ENCODE measurements at regions not wholly inside any gene's neighbourhood (a gene's known extent, or its start where the extent isn't known, plus 50 kb on each side); places are given as distances from the start of the nearest gene placed in this dataset.
"Not testable (repeated sequence)": the region's sequence is repeated elsewhere in the genome, so short reads cannot be mapped to it uniquely, and the experiment has no call there.

GRCh38 chr3:72162649-72163184 is 377.8 kb upstream of the PROK2 start:
- H3K27me3 ChIP-seq (ENCODE audit: control insufficient read depth, insufficient read depth, low read length) = no peaks in the 10 kb centered on the region
- Mint-ChIP-seq H3K9me3 (no peaks in the 10 kb centered on the region), H3K4me1 (peaks cover 0 to 6% of the 10 kb centered on the region in 2 donors), H3K36me3 (no peaks in the 10 kb centered on the region), H3K27me3 (ENCODE audit: low read depth in 2 of 2) (peaks cover 0 to 11% of the 10 kb centered on the region in 2 donors), H3K4me3 (no peak overlapping the region), H3K27ac (no peak overlapping the region)
- H3K9me3 ChIP-seq (ENCODE audit: control insufficient read depth, insufficient read depth, low read length) = no peaks in the 10 kb centered on the region
- TF ChIP-seq CTCF (IDR thresholded peaks at IDR 0.05) = no peak
- no peak overlapping the region for H3K4me3 ChIP-seq (ENCODE audit: low read length)
- no peaks in the 10 kb centered on the region for H3K36me3 ChIP-seq (ENCODE audit: control insufficient read depth, insufficient read depth, low read length)
- H3K27ac ChIP-seq (ENCODE audit: low read length) = no peak overlapping the region
- DNase-seq (no peak), ATAC-seq (no peak)
- WGBS (ENCODE audit: insufficient coverage) = 90% methylated on average over 6 of the region's 6 CpGs
- intact Hi-C loops (cut with micrococcal nuclease) = no loop called here
- peaks cover 22% of the 10 kb centered on the region for H3K4me1 ChIP-seq (ENCODE audit: control insufficient read depth, insufficient read depth, low read length)

- no peaks in the 10 kb centered on the region for H3K27me3 ChIP-seq (ENCODE audit: control insufficient read depth, insufficient read depth, low read length)
- Mint-ChIP-seq H3K4me1 (peaks cover 0 to 6% of the 10 kb centered on the region in 2 donors), H3K36me3 (no peaks in the 10 kb centered on the region), H3K4me3 (no peak overlapping the region), H3K27ac (no peak overlapping the region), H3K27me3 (ENCODE audit: low read depth in 2 of 2) (peaks cover 0 to 11% of the 10 kb centered on the region in 2 donors), H3K9me3 (no peaks in the 10 kb centered on the region)
- ATAC-seq (no peak), DNase-seq (no peak)
- intact Hi-C loops (cut with micrococcal nuclease) = no loop called here
- WGBS (ENCODE audit: insufficient coverage) = 87% methylated on average over 13 of the region's 13 CpGs
- no peak overlapping the region for H3K27ac ChIP-seq (ENCODE audit: low read length)
- H3K4me1 ChIP-seq (ENCODE audit: control insufficient read depth, insufficient read depth, low read length) = peaks cover 22% of the 10 kb centered on the region
- H3K4me3 ChIP-seq (ENCODE audit: low read length) = no peak overlapping the region
- TF ChIP-seq CTCF (IDR thresholded peaks at IDR 0.05) = no peak
- no peaks in the 10 kb centered on the region for H3K36me3 ChIP-seq (ENCODE audit: control insufficient read depth, insufficient read depth, low read length)
- no peaks in the 10 kb centered on the region for H3K9me3 ChIP-seq (ENCODE audit: control insufficient read depth, insufficient read depth, low read length)
These were observed 377.1 kb upstream of the PROK2 start for GRCh38 chr3:72161881-72162595.

- H3K4me1 Mint-ChIP-seq; H3K9me3 ChIP-seq (ENCODE audit: control insufficient read depth, insufficient read depth, low read length); H3K27me3 ChIP-seq (ENCODE audit: control insufficient read depth, insufficient read depth, low read length); H3K36me3 Mint-ChIP-seq; H3K4me3 Mint-ChIP-seq; H3K9me3 Mint-ChIP-seq; DNase-seq; H3K27ac ChIP-seq (ENCODE audit: low read length); H3K27ac Mint-ChIP-seq; ATAC-seq; intact Hi-C loops (cut with micrococcal nuclease); H3K4me3 ChIP-seq (ENCODE audit: low read length); H3K36me3 ChIP-seq (ENCODE audit: control insufficient read depth, insufficient read depth, low read length): not testable (repeated sequence)
- H3K4me1 ChIP-seq (ENCODE audit: control insufficient read depth, insufficient read depth, low read length) = peaks cover 22% of the 10 kb centered on the region
- peaks cover 0 to 11% of the 10 kb centered on the region in 2 donors for H3K27me3 Mint-ChIP-seq (ENCODE audit: low read depth in 2 of 2)
- WGBS (ENCODE audit: insufficient coverage) = 94% methylated on average over 2 of the region's 3 CpGs
These were observed 376.3 kb upstream of the PROK2 start for GRCh38 chr3:72161285-72161684.

GRCh38 chr3:72160351-72160750 is 375.4 kb upstream of the PROK2 start:
- Mint-ChIP-seq H3K9me3 (no peaks in the 10 kb centered on the region), H3K27ac (no peak overlapping the region), H3K4me1 (peaks cover 0 to 6% of the 10 kb centered on the region in 2 donors), H3K4me3 (no peak overlapping the region), H3K36me3 (no peaks in the 10 kb centered on the region), H3K27me3 (ENCODE audit: low read depth in 2 of 2) (peaks cover 0 to 9% of the 10 kb centered on the region in 2 donors)
- intact Hi-C loops (cut with micrococcal nuclease) = no loop called here
- H3K36me3 ChIP-seq (ENCODE audit: control insufficient read depth, insufficient read depth, low read length) = no peaks in the 10 kb centered on the region
- ATAC-seq (no peak), DNase-seq (no peak)
- H3K9me3 ChIP-seq (ENCODE audit: control insufficient read depth, insufficient read depth, low read length) = no peaks in the 10 kb centered on the region
- no peak overlapping the region for H3K27ac ChIP-seq (ENCODE audit: low read length)
- no peaks in the 10 kb centered on the region for H3K27me3 ChIP-seq (ENCODE audit: control insufficient read depth, insufficient read depth, low read length)
- 85% methylated on average over 5 of the region's 5 CpGs for WGBS (ENCODE audit: insufficient coverage)
- peaks cover 21% of the 10 kb centered on the region for H3K4me1 ChIP-seq (ENCODE audit: control insufficient read depth, insufficient read depth, low read length)
- no peak for TF ChIP-seq CTCF (IDR thresholded peaks at IDR 0.05)
- H3K4me3 ChIP-seq (ENCODE audit: low read length) = no peak overlapping the region
